HG03280 (cell line): ENCODE measurements at regions not wholly inside any gene's neighbourhood (a gene's known extent, or its start where the extent isn't known, plus 50 kb on each side); places are given as distances from the start of the nearest gene placed in this dataset.
"Not testable (repeated sequence)": the region's sequence is repeated elsewhere in the genome, so short reads cannot be mapped to it uniquely, and the experiment has no call there.

Experiments used
- ATAC-seq: cut with Tn5 transposase; IDR thresholded peaks from one replicate; pipeline ENCODE4 v1.9.1; 2021; ENCODE audit warnings: mild to moderate bottlenecking, moderate library complexity; ENCODE audit not compliant: unreplicated experiment

- not testable (repeated sequence) for ATAC-seq
Measured at GRCh38 chr2:89129440-89129839, 438.0 kb downstream of the RPIA start.

GRCh38 chr2:89130665-89131308 lies 439.3 kb downstream of the RPIA start:
- ATAC-seq, result not testable (repeated sequence)

GRCh38 chr2:89142959-89143358 lies 451.5 kb downstream of the RPIA start:
- not testable (repeated sequence) for ATAC-seq

GRCh38 chr2:89145342-89145741 lies 453.9 kb downstream of the RPIA start:
- ATAC-seq, result not testable (repeated sequence)

GRCh38 chr2:89148256-89148655 lies 456.8 kb downstream of the RPIA start:
- not testable (repeated sequence) for ATAC-seq

- ATAC-seq, result not testable (repeated sequence)
Measured at GRCh38 chr2:89151699-89152098, 460.2 kb downstream of the RPIA start.

GRCh38 chr2:89152501-89152900 lies 461.0 kb downstream of the RPIA start:
- not testable (repeated sequence) for ATAC-seq

GRCh38 chr2:89153210-89153609 lies 461.7 kb downstream of the RPIA start:
- not testable (repeated sequence) for ATAC-seq

- not testable (repeated sequence) for ATAC-seq
Measured at GRCh38 chr2:89154247-89154682, 462.8 kb downstream of the RPIA start.

- not testable (repeated sequence) for ATAC-seq
Measured at GRCh38 chr2:89160306-89160705, 468.8 kb downstream of the RPIA start.

- not testable (repeated sequence) for ATAC-seq
Measured at GRCh38 chr2:89161626-89162025, 470.2 kb downstream of the RPIA start.

GRCh38 chr2:89170506-89171173 lies 479.2 kb downstream of the RPIA start:
- not testable (repeated sequence) for ATAC-seq

GRCh38 chr2:89171174-89171519 lies 479.7 kb downstream of the RPIA start:
- not testable (repeated sequence) for ATAC-seq

GRCh38 chr2:89177004-89177403 lies 485.5 kb downstream of the RPIA start:
- not testable (repeated sequence) for ATAC-seq

- not testable (repeated sequence) for ATAC-seq
Measured at GRCh38 chr2:89182221-89182620, 490.7 kb downstream of the RPIA start.

GRCh38 chr2:89184746-89185145 lies 493.3 kb downstream of the RPIA start:
- ATAC-seq, result not testable (repeated sequence)

GRCh38 chr2:89195636-89196251 lies 504.3 kb downstream of the RPIA start:
- ATAC-seq, result not testable (repeated sequence)

- not testable (repeated sequence) for ATAC-seq
Measured at GRCh38 chr2:89196719-89197118, 505.2 kb downstream of the RPIA start.

GRCh38 chr2:89198026-89198425 lies 506.6 kb downstream of the RPIA start:
- not testable (repeated sequence) for ATAC-seq

GRCh38 chr2:89199453-89200246 lies 508.2 kb downstream of the RPIA start:
- not testable (repeated sequence) for ATAC-seq

GRCh38 chr2:89200247-89200527 lies 508.7 kb downstream of the RPIA start:
- ATAC-seq, result not testable (repeated sequence)
